ENCODE measurements at regions not wholly inside any gene's neighbourhood (a gene's known extent, or its start where the extent isn't known, plus 50 kb on each side); places are given as distances from the start of the nearest gene placed in this dataset.

DNA sequence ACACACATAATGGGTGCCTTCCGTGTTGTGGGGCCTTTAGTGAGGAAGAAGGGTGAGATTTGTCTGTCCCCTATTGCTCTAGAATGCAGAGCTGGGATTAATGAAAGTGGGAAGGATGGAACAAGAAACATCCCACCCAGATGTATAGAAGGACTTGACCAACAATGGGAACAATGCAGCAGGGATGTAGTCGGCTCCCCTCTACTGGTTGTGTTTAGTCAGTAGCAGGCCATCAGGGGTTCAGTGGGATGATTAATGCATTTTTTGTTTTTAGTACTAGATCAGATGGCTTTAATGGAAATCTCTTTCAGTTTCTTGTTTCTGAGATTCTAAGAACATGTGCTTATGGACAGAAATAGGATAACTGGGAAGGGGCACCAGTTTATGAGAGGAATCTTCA, 156.0 kb upstream of the ROPN1 start:
- TF ChIP-seq, protein P1, sequence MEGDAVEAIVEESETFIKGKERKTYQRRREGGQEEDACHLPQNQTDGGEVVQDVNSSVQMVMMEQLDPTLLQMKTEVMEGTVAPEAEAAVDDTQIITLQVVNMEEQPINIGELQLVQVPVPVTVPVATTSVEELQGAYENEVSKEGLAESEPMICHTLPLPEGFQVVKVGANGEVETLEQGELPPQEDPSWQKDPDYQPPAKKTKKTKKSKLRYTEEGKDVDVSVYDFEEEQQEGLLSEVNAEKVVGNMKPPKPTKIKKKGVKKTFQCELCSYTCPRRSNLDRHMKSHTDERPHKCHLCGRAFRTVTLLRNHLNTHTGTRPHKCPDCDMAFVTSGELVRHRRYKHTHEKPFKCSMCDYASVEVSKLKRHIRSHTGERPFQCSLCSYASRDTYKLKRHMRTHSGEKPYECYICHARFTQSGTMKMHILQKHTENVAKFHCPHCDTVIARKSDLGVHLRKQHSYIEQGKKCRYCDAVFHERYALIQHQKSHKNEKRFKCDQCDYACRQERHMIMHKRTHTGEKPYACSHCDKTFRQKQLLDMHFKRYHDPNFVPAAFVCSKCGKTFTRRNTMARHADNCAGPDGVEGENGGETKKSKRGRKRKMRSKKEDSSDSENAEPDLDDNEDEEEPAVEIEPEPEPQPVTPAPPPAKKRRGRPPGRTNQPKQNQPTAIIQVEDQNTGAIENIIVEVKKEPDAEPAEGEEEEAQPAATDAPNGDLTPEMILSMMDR (IDR thresholded peaks at IDR 0.05; ENCODE audit: low read depth, low read length, missing input control), result no peak
- TF ChIP-seq ATF3 (IDR thresholded peaks at IDR 0.05), result no peak
- no peak for TF ChIP-seq FOXA1 (IDR thresholded peaks at IDR 0.05)
- TF ChIP-seq RAD21 (IDR thresholded peaks at IDR 0.05), result no peak
- no peak for TF ChIP-seq GABPA (IDR thresholded peaks at IDR 0.05 in 1 of 2, conservative IDR thresholded peaks at IDR 0.05 in 1 of 2)
- no peak for TF ChIP-seq TAF1 (conservative IDR thresholded peaks at IDR 0.05)

Data from liver (tissue), 3 donors.